ENCODE measurements at regions not wholly inside any gene's neighbourhood (a gene's known extent, or its start where the extent isn't known, plus 50 kb on each side); places are given as distances from the start of the nearest gene placed in this dataset.
"Not testable (repeated sequence)": the region's sequence is repeated elsewhere in the genome, so short reads cannot be mapped to it uniquely, and the experiment has no call there.

DNA sequence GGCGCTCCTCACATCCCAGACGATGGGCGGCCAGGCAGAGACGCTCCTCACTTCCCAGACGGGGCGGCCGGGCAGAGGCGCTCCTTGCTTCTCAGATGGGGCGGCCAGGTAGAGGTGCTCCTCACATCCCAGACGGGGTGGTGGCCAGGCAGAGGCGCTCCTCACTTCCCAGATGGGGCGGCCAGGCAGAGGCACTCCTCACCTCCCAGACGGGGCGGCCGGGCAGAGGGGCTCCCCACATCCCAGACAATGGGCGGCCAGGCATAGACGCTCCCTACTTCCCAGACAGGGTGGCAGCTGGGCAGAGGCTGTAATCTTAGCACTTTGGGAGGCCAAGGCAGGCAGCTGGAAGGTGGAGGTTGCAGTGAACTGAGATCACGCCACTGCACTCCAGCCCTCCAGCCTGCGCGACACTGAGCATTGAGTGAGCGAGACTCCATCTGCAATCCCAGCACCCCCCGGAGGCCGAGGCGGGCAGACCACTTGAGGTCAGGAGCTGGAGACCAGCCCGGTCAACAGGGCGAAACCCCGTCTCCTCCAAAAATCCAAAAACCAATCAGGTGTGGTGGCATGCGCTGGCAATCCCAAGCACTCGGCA is 833.7 kb upstream of the RAG2 start:
- DNase-seq (ENCODE audit: low read depth in 3 of 3), result not testable (repeated sequence)

DNA sequence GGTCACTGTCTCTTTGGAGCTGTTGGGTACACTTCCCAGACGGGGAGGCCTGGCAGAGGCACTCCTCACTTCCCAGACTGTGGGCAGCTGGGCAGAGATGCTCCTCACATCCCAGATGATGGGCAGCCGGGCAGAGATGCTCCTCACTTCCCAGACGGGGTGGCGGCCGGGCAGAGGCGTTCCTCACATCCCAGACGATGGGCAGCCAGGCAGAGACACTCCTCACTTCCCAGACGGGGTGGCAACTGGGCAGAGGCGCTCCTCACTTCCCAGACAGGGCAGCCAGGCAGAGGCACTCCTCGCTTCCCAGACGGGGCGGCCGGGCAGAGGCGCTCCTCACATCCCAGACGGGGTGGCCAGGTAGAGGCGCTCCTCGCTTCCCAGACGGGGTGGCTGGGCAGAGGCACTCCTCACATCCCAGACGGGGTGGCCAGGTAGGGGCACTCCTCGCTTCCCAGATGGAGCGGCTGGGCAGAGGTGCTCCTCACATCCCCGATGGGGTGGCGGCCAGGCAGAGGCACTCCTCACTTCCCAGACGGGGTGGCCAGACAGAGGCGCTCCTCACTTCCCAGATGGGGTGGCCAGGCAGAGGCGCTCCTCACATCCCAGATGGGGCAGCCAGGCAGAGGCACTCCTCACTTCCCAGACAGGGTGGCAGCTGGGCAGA is 833.1 kb upstream of the RAG2 start:
- not testable (repeated sequence) for DNase-seq (ENCODE audit: low read depth in 3 of 3)

DNA sequence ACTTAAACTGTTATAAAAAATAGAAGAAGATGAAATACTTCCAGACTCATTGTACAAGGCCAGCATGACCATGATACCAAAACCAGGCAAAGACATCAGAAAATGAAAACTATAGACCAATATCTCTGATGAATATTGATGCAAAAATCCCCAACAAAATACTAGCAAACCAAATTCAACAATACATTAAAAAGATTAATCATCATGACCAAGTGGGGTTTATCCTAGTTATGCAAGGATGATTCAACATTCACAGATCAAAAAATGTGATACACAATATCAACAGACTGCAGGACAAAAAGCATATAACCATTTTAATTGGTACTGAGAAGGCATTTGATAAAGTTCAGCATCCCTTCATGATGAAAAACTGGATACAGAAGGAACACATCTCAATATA is 824.5 kb upstream of the RAG2 start:
- DNase-seq (ENCODE audit: low read depth in 3 of 3), result no peak

DNA sequence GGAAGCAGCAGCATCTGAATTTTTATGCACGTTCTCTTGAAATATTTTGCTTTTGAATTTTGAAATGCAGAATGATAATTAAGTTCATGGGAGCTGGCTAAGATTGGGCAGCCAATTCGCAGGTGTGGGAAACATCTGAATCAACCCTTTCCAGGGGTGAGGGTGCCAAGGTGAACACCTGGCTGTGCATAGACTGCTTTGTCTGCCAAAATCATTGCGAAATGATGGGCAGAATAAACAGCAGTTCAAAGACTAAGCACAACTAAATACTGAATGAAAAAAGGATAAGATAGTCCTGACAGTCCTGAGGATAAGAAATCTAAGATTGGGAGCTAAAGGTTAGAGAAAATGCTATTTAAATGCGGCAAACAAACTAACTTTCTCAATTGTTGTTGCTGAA is 813.3 kb upstream of the RAG2 start:
- DNase-seq (ENCODE audit: low read depth in 3 of 3), result no peak

DNA sequence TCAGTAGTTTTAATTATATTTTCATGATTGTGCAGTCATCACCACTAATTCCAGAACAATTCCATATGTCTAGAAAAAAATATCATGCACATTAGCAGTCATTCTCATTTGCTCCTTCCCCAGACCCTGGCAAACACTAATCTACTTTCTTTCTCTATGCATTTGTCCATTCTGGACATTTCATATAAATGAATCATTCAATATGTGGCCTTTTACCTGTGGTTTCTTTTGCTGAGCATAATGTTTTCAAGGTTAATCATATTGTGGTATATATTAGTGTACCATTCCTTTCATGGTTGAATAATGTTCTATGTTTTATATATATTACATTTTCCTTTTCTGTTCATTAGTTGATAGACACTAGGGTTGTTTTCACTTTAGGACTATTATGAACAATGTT is 811.1 kb upstream of the RAG2 start:
- DNase-seq (ENCODE audit: low read depth in 3 of 3), result no peak

DNA sequence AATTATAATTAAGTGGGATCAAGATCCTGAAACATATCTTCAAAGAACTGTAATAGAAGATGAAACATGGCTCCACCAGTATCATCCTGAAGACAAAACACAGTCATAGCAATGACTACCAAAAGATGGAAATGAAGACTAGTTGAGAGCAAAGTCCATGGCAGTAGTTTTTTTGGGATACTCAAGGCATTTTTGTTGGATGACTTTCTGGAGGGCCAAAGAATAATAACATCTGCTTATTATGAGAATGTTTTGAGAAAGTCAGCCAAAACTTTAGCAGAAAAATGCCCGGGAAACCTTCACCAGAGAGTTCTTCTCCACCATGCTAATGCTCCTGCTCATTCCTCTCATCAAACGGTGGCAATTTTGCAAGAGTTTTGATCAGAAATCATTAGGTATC is 809.4 kb upstream of the RAG2 start:
- no peak for DNase-seq (ENCODE audit: low read depth in 3 of 3)

DNA sequence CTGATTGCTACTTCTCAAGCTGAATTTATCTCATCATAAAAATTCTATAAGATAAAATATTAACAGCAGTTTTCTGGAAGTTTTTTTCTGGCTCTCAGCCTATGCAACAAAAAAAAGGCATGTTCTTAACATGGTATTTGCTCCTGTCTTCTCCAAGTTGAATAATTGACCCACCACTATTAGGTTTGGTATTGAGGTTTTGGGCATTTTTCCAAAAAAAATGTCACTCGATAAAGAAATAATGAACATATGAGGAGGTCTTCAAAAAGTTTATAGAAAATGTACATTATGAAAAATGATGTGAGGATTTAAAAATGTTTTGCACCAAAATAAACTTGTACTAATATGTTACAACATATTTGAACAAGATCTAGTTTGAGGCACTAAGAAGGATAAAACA is 808.6 kb upstream of the RAG2 start:
- no peak for DNase-seq (ENCODE audit: low read depth in 3 of 3)

DNA sequence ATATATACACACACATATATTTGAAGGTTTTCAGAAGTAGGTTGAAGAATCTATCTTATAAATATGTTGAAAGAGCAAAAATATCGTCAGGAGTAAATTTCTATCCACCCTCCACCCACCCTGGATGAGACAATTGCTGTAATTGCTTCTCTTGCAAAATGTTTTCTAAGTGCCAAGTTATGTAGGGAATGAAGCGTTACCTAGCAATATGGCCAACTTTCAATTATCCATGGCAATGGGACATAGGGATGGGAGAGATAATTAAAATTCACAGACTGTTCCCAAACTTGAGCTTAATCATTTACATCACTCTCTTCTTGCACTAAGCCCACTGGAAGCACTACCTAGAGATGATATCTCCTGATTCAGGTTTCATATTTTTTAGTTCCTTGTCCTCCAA is 806.2 kb upstream of the RAG2 start:
- DNase-seq (ENCODE audit: low read depth in 3 of 3), result no peak

DNA sequence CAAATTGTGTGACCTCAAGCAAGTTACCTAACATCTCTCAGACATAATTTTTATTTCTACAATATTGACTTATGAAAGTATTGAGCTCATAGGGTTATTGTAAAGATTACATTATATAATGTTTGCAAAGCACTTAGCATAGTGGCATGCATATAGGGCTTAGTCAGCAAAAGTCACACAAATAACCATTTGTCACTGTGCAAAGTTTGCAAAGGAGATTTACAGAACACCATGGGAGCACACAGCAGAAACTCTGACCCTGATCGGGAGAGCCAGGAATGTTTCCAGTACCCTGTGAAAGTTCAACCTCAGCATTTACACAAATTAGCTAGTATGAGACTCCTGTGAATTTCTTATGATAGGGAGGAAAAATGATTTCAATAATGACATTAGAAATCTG is 804.6 kb upstream of the RAG2 start:
- DNase-seq (ENCODE audit: low read depth in 3 of 3), result no peak

DNA sequence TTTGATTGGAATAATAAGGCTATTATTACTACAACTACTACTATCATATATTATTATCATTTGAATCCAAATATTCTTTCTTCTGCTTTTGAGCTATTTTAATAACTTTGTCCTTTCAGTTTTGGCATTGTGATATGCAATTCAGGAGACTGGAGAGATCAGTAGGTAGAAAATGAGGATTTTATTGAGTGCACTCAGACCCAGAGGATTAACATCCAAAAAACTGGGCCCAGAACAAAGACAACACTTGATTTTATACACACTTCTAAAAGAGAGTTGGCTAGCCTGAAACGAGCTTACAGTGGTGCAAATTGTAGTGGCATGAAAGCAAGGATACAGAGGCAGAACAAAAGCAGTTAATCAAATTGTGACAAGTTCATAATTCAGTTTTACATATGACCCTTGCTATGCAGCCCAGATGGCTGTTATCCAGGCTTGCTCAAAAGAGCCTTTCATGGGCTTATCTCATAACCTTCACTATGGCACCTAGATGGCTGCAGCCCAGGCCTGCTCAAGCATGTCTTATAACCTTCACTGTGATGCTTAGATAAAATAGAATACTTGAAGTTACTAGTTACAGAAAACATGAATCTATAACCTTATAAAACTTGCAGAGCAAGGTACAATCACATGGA is 796.3 kb upstream of the RAG2 start:
- DNase-seq (ENCODE audit: low read depth in 3 of 3), result no peak

DNA sequence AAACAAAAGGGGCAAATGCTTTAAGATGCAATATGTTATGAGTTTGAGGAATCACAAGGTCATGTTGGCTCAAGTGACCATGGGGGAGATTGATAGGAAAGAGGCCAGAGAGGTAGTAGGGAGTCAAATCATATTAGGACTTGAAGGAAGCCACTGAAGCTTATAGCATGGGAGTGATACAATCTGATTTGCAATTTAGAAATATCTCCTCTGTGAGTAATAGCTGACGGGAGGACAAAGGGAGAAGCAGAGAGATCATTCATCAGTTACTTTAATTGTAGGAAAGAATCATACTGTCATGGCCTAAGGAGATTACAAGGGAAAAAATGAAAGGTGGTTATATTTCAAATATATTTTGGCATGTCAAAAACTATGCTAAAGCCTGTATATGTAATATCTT is 793.6 kb upstream of the RAG2 start:
- no peak for DNase-seq (ENCODE audit: low read depth in 3 of 3)

DNA sequence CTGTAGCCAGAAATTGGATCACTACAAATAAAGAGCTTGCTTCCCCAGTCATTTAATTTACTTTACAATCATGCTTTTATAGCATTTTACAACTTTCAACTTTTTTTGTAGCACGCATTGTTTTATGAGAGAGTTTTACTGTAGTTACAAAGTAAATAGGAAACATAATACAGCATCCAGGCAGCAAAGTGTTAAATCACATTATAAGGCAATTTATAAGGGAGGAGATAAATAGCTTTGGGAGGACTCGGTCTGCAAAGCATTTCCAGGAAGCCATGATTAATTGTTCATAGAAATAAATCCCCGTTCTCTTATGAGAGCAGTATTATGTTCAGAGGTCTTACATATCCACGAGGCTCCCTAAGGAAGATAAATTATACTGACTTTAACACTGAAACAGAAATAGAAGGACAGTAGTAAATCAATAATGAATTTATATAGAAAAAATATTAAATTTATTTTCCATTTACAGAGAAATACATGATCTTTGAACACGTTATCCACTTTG is 792.6 kb upstream of the RAG2 start:
- DNase-seq (ENCODE audit: low read depth in 3 of 3), result no peak

DNA sequence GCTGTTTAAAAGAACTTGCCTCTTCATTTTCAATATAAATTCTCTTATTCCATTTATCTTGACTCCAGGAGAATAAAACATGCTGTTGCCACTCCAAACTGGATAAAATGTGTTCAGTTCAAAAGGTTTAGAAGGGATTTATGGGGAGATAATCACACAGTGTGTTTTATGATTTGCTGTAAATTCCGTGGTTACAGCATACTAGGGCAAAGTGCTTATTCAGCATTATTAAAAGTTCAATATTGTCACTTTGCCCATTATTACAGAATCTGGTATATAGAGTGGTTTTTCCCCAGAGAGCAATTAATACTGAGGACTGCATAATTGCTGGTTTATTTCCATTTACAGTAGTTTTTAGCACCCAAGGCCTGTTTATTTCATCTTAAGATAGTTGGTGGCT is 780.9 kb upstream of the RAG2 start:
- DNase-seq (ENCODE audit: low read depth in 3 of 3), result no peak

DNA sequence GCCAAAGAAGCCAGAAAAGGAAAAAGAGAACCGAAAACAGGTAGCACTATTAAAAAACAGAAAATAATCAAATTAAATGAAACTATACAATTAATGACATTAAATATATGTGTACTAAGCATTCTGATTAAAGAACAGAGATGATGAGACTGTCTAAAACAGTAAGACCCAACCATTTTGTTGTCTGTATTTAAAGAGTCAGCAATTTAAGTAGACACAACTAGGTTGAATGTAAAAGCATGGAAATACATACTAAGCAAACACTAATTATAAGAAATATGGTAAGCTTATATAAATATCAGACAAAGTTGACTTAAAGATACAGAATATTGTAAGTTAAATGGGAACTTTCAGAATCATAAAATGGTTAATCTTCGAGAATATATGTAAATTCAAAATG is 774.6 kb upstream of the RAG2 start:
- DNase-seq (ENCODE audit: low read depth in 3 of 3), result no peak

DNA sequence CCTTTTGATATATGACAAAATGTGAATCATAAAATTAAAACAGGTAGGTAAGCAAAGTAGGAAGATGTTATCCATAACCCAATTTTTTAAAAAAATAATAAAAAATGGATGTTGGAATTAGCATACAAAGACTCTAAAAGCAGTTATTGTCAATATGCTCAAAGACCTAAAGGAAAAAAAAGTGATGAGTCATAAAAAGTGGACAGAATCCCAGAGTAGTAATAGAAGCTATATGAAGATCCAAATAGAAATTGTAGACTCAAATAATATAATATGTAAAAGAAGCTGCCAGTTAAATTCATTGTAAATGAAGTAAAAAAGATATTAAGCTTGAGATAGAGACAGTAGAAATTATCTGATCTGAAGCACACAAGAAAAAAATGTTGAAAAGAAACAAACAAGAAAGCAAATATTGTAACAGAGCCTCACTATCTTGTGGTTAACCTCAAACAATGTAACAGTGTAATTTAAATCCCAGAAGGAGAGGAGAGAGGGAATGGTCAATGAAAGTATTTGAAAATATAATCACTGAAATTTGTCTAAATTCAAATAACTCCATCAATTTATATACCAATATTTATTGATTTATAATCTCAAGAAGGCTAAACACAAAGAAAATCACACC is 773.4 kb upstream of the RAG2 start:
- DNase-seq (ENCODE audit: low read depth in 3 of 3), result no peak

DNA sequence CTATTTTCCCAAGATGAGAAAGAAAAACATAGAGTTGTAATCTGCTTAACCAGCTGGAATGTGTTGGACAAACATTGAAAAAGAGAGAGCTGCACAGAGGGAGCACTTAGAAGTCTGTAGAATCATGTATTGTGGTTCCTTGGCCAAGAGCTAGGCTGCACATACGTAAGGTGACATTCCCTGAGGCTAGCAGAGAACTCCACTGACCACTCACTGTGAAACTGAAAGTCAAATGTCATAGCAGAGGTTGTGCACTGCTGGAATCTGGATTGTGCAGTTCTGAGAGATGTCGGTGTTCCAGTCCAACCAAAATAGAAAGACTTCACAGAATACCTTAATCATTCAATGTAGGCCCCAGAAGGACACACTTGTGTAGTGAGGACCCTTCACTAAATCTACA is 772.8 kb upstream of the RAG2 start:
- DNase-seq (ENCODE audit: low read depth in 3 of 3), result no peak

DNA sequence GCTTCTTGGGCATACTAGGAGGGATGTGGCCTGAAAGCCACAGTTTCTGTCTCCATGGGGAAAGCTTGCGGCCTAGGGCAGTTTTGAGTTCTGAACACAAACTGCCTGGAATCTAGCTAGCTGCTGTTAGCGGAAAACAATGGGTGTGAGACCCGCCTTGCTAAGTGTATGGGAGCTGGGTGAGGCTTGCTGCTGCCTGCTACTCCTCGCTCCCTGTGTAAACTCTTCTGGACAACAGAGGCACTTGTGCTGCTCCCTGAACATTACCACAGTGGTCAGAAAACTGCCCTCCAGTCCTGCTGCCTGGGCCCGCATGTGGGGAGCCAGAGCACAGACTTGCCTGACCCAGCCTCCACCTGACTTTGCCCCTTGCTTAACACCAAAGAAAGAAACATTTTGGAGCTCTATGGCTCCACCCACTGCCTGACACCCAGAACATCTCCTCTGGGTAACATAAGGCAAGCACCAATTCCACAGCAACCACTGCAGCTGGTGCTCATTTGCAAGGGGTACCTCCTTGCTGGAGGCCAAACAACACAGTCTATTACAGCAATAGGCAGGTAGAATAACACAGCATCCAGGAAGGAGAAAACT is 766.3 kb upstream of the RAG2 start:
- no peak for DNase-seq (ENCODE audit: low read depth in 3 of 3)

DNA sequence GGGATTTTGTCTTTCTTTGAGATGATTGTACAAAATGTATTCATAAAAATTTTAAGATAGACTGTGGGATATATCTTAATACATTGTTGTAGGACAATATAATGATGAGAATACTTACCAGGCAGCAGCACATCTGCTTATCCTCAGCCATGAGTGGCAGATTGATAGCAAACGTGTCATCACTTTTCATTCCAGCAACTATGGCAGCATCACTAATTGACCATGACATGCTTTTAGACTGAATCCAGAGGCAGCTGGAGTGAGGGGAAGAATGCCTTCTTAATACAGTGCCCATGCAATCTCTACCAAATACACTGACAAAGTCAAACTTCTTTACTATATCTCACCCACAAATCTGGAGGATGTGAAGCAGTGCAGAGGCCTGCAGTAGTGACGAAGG is 755.2 kb upstream of the RAG2 start:
- DNase-seq (ENCODE audit: low read depth in 3 of 3), result no peak

DNA sequence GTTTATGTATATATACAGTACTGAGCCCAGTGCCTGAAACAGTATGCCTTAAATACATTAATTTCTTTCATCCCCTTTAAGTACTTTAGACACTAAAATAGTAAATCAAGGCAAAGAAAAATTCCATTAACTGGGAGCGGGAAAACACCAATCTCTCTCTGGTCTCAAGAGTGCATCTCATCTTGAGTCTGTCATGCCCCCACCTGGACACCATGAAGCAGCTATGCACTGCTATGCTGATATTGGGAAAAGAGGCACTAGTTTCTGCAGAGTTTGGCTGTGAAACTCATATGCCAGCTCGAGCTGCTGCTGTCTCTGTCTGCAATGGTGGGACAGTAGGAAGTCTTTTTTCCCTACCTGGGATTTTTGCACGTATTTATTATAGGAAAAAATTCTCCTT is 754.4 kb upstream of the RAG2 start:
- DNase-seq (ENCODE audit: low read depth in 3 of 3), result no peak

DNA sequence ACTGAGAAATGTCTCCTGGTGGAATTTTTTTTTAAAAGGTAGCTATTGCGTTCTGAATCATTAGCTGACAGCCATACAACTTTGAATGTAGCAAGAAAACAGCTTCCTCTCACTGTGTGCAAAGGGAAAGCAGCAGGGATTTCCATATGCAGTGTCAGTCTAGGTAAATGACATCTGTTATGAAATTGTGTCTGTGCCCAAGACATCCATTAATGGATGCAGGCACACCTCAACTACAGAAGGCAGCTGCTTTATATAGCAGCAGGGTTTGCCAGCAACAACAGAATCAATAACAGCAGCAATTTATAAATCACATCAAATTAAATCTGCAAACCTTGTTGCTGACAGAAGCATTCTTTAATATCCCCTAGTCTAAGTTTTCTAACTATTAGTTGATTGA is 745.3 kb upstream of the RAG2 start:
- DNase-seq (ENCODE audit: low read depth in 3 of 3), result no peak

DNA sequence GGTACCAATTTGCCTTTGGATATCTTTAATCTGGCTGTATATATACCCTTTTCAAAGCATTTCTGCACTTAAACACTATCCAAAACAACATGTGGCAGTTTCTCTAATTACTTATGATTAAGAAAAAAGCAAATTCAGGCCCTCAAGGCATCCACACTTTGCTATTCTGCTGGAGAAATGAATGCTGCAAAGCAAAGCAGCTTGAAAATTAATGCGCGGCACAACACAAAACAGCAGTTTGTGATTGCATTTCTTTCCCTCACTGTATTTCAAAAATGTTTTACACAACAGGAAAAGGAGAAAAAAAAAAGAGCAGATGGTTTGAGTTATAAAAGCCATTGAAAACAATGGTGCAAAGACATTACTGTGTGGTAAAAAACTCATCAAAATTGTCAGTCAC is 738.4 kb upstream of the RAG2 start:
- no peak for DNase-seq (ENCODE audit: low read depth in 3 of 3)

DNA sequence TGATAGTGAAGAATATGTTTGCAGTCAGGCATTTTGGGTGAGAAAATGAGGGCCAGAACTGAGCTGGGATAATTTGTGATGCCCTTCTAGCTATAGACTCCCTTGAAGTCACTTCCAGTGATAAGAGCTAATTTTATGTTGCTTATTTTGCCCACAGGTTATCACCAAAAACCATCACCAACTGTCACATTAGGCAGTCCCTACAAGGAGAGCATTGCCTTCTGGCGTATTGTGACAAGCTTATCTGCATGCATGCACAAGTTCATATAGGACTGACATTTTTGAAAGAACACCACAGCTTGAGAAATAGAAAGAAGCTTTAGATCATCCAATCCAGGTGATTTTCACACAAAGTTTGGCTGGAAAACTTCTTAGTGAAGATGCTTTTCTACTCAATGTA is 735.3 kb upstream of the RAG2 start:
- no peak for DNase-seq (ENCODE audit: low read depth in 3 of 3)

DNA sequence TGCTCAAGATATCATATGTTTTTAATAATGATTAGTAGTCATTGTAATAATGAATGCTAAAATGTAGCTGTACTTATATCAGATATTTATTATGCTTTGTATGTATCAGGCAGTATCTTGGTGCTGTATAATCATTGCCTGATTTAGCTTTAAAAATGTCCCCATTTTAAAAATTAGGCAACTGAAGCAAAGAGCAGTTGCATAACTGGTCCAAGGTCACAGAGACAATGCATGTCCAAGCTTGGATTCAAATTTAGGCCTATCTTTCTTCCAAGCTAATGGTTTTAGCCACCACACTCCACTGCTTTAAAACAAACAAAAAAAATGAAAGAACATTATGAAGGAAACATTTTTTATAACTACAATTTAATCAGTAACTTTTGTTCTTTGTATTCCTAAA is 725.8 kb upstream of the RAG2 start:
- DNase-seq (ENCODE audit: low read depth in 3 of 3), result no peak
